ENCODE measurements at regions not wholly inside any gene's neighbourhood (a gene's known extent, or its start where the extent isn't known, plus 50 kb on each side); places are given as distances from the start of the nearest gene placed in this dataset.

DNA sequence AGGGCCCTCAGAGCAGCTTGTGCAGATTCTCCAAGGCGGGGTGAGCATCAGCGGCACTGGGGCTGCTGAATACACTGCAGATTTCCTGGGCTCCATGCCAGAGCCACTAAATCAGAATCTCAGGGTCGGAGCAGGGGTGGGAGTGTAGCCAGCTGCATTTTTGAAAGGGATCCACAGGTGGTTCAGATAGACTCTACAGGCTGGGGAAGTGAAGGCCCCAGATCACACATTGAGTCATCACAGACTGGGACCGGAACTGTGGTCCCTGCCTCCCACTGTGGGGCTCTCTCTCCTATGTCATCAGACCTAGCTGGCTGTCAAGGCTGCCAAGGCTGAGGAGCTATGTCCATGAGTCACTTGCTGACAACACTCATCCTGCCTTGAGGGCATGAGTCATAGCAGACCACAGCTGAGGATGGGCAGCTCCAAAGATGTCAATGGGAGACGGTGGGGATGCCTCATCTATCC, 162.3 kb upstream of the MAMLD1 start:
- WGBS = 58% methylated on average over 5 of the region's 5 CpGs
- H3K4me3 ChIP-seq (ENCODE audit: low read depth in 1 of 3, low read length in 3 of 3) = no peak overlapping the region
- no peaks in the 10 kb centered on the region for H3K27me3 ChIP-seq (ENCODE audit: control insufficient read depth in 4 of 4, insufficient read depth in 4 of 4, low read length in 3 of 4)
- H3K9ac ChIP-seq (ENCODE audit: low read depth in 1 of 2, low read length in 2 of 2) = no peak overlapping the region
- H3K9me3 ChIP-seq (ENCODE audit: control insufficient read depth in 4 of 4, low read length in 3 of 4) = no peaks in the 10 kb centered on the region
- TF ChIP-seq TAF1 (conservative IDR thresholded peaks at IDR 0.05) = no peak
- no peak for TF ChIP-seq NR2F2 (IDR thresholded peaks at IDR 0.05)
- TF ChIP-seq RAD21 (IDR thresholded peaks at IDR 0.05) = no peak
- TF ChIP-seq HNF4G (IDR thresholded peaks at IDR 0.05) = no peak
- TF ChIP-seq, protein P1, sequence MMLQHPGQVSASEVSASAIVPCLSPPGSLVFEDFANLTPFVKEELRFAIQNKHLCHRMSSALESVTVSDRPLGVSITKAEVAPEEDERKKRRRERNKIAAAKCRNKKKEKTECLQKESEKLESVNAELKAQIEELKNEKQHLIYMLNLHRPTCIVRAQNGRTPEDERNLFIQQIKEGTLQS (IDR thresholded peaks at IDR 0.05) = no peak
- no peak for DNase-seq (ENCODE audit: low spot score)
- H3K36me3 ChIP-seq (ENCODE audit: control insufficient read depth in 4 of 4, insufficient read depth in 3 of 4, low read depth in 1 of 4, low read length in 3 of 4) = no peaks in the 10 kb centered on the region
- peaks cover 0 to 3% (median 2%) of the 10 kb centered on the region in 4 donors for H3K4me1 ChIP-seq (ENCODE audit: control insufficient read depth in 4 of 4, insufficient read depth in 4 of 4, low read length in 3 of 4)
- no peak overlapping the region for H3K27ac ChIP-seq (ENCODE audit: low read depth in 1 of 2, low read length in 2 of 2)

DNA sequence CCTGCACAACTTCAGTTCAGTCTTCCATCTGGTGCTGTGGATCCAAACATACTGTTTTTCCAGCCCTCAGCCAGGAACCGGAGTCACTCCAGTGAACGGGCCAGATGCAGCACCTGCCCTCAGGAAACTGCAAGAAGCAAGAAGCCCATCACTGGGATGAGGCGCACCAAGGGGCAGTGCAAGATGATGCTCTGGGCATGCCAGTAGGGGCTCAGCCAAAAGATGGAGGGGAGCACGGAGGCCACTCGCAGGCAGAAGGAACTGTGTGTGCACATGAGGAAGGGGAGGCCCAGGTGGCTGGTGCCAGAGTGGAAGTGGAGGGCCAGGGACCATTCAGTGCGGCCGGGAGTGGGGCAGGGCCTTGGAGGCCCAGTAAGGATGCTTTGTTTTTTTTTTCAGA, 161.7 kb upstream of the MAMLD1 start:
- Histone ChIP-seq H3K27me3 (ENCODE audit: control insufficient read depth in 4 of 4, insufficient read depth in 4 of 4, low read length in 3 of 4) (no peaks in the 10 kb centered on the region), H3K9ac (ENCODE audit: low read depth in 1 of 2, low read length in 2 of 2) (no peak overlapping the region), H3K27ac (ENCODE audit: low read depth in 1 of 2, low read length in 2 of 2) (no peak overlapping the region), H3K4me3 (ENCODE audit: low read depth in 1 of 3, low read length in 3 of 3) (no peak overlapping the region), H3K36me3 (ENCODE audit: control insufficient read depth in 4 of 4, insufficient read depth in 3 of 4, low read depth in 1 of 4, low read length in 3 of 4) (no peaks in the 10 kb centered on the region), H3K9me3 (ENCODE audit: control insufficient read depth in 4 of 4, low read length in 3 of 4) (no peaks in the 10 kb centered on the region), H3K4me1 (ENCODE audit: control insufficient read depth in 4 of 4, insufficient read depth in 4 of 4, low read length in 3 of 4) (peaks cover 0 to 3% (median 2%) of the 10 kb centered on the region in 4 donors)
- 95% methylated on average over 7 of the region's 7 CpGs for WGBS
- TF ChIP-seq GABPA (IDR thresholded peaks at IDR 0.05 in 1 of 2, conservative IDR thresholded peaks at IDR 0.05 in 1 of 2) = no peak
- TF ChIP-seq, protein P1 (IDR thresholded peaks at IDR 0.05) = no peak
- DNase-seq (ENCODE audit: low spot score) = no peak

DNA sequence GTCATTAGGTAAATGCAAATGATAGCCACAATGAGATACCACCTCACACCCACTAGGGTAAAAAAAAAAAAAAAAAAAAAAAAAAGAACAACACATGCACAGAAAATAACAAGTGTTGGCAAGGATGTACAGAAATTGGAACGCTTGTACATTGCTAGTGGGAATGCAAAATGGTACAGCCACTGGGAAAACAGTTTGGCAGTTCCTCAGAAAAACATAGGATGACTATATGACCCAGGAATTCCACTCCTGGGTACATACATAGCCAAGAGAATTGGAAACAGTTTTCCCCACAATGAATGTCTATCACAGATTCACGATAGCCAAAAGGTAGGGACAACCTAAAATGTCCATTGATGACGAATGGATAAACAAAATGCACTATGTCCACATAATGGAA, 161.3 kb upstream of the MAMLD1 start:
- no peak for DNase-seq (ENCODE audit: low spot score)
- TF ChIP-seq, protein P2, sequence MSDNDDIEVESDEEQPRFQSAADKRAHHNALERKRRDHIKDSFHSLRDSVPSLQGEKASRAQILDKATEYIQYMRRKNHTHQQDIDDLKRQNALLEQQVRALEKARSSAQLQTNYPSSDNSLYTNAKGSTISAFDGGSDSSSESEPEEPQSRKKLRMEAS (IDR thresholded peaks at IDR 0.05) = no peak
- TF ChIP-seq FOXA1 (IDR thresholded peaks at IDR 0.05) (no peak), JUND (IDR thresholded peaks at IDR 0.05) (no peak), HNF4G (IDR thresholded peaks at IDR 0.05) (no peak), RXRA (IDR thresholded peaks at IDR 0.05) (no peak), TAF1 (conservative IDR thresholded peaks at IDR 0.05) (no peak), YY1 (IDR thresholded peaks at IDR 0.05) (no peak), HNF4A (conservative IDR thresholded peaks at IDR 0.05) (no peak), NR2F2 (IDR thresholded peaks at IDR 0.05) (no peak), EGR1 (IDR thresholded peaks at IDR 0.05; ENCODE audit: low read depth in 2 of 2) (no peak)
- TF ChIP-seq, protein P1 (IDR thresholded peaks at IDR 0.05) = no peak
- TF ChIP-seq, protein P3, sequence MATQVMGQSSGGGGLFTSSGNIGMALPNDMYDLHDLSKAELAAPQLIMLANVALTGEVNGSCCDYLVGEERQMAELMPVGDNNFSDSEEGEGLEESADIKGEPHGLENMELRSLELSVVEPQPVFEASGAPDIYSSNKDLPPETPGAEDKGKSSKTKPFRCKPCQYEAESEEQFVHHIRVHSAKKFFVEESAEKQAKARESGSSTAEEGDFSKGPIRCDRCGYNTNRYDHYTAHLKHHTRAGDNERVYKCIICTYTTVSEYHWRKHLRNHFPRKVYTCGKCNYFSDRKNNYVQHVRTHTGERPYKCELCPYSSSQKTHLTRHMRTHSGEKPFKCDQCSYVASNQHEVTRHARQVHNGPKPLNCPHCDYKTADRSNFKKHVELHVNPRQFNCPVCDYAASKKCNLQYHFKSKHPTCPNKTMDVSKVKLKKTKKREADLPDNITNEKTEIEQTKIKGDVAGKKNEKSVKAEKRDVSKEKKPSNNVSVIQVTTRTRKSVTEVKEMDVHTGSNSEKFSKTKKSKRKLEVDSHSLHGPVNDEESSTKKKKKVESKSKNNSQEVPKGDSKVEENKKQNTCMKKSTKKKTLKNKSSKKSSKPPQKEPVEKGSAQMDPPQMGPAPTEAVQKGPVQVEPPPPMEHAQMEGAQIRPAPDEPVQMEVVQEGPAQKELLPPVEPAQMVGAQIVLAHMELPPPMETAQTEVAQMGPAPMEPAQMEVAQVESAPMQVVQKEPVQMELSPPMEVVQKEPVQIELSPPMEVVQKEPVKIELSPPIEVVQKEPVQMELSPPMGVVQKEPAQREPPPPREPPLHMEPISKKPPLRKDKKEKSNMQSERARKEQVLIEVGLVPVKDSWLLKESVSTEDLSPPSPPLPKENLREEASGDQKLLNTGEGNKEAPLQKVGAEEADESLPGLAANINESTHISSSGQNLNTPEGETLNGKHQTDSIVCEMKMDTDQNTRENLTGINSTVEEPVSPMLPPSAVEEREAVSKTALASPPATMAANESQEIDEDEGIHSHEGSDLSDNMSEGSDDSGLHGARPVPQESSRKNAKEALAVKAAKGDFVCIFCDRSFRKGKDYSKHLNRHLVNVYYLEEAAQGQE (IDR thresholded peaks at IDR 0.05) = no peak
- TF ChIP-seq, protein P4, sequence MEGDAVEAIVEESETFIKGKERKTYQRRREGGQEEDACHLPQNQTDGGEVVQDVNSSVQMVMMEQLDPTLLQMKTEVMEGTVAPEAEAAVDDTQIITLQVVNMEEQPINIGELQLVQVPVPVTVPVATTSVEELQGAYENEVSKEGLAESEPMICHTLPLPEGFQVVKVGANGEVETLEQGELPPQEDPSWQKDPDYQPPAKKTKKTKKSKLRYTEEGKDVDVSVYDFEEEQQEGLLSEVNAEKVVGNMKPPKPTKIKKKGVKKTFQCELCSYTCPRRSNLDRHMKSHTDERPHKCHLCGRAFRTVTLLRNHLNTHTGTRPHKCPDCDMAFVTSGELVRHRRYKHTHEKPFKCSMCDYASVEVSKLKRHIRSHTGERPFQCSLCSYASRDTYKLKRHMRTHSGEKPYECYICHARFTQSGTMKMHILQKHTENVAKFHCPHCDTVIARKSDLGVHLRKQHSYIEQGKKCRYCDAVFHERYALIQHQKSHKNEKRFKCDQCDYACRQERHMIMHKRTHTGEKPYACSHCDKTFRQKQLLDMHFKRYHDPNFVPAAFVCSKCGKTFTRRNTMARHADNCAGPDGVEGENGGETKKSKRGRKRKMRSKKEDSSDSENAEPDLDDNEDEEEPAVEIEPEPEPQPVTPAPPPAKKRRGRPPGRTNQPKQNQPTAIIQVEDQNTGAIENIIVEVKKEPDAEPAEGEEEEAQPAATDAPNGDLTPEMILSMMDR (IDR thresholded peaks at IDR 0.05; ENCODE audit: low read depth, low read length, missing input control) = no peak
- TF ChIP-seq, protein P5, sequence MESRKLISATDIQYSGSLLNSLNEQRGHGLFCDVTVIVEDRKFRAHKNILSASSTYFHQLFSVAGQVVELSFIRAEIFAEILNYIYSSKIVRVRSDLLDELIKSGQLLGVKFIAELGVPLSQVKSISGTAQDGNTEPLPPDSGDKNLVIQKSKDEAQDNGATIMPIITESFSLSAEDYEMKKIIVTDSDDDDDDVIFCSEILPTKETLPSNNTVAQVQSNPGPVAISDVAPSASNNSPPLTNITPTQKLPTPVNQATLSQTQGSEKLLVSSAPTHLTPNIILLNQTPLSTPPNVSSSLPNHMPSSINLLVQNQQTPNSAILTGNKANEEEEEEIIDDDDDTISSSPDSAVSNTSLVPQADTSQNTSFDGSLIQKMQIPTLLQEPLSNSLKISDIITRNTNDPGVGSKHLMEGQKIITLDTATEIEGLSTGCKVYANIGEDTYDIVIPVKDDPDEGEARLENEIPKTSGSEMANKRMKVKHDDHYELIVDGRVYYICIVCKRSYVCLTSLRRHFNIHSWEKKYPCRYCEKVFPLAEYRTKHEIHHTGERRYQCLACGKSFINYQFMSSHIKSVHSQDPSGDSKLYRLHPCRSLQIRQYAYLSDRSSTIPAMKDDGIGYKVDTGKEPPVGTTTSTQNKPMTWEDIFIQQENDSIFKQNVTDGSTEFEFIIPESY (IDR thresholded peaks at IDR 0.05) = no peak
- Histone ChIP-seq H3K36me3 (ENCODE audit: control insufficient read depth in 4 of 4, insufficient read depth in 3 of 4, low read depth in 1 of 4, low read length in 3 of 4) (no peaks in the 10 kb centered on the region), H3K4me1 (ENCODE audit: control insufficient read depth in 4 of 4, insufficient read depth in 4 of 4, low read length in 3 of 4) (peaks cover 0 to 3% (median 2%) of the 10 kb centered on the region in 4 donors), H3K27ac (ENCODE audit: low read depth in 1 of 2, low read length in 2 of 2) (no peak overlapping the region), H3K9me3 (ENCODE audit: control insufficient read depth in 4 of 4, low read length in 3 of 4) (no peaks in the 10 kb centered on the region), H3K4me3 (ENCODE audit: low read depth in 1 of 3, low read length in 3 of 3) (no peak overlapping the region), H3K9ac (ENCODE audit: low read depth in 1 of 2, low read length in 2 of 2) (no peak overlapping the region), H3K27me3 (ENCODE audit: control insufficient read depth in 4 of 4, insufficient read depth in 4 of 4, low read length in 3 of 4) (no peaks in the 10 kb centered on the region)
- 95% methylated on average over 3 of the region's 3 CpGs for WGBS
